CD4-positive, alpha-beta T cell treated with Interleukin-6 for 4 hours (primary cell): ENCODE measurements at regions not wholly inside any gene's neighbourhood (a gene's known extent, or its start where the extent isn't known, plus 50 kb on each side); places are given as distances from the start of the nearest gene placed in this dataset.
"Not testable (repeated sequence)": the region's sequence is repeated elsewhere in the genome, so short reads cannot be mapped to it uniquely, and the experiment has no call there.

ENCODE experiments used
- DNase-seq: peaks from one replicate; pipeline ENCODE4 v3.0.0-alpha.2; 2020; ENCODE audit warnings: mixed read lengths

- peak; percentile 39 for DNase-seq
Observed at GRCh38 chr14:106663805-106664410, 1137.5 kb downstream of the TMEM121 start.

- no peak for DNase-seq
Observed at GRCh38 chr14:106665814-106666213, 1139.4 kb downstream of the TMEM121 start.

GRCh38 chr14:106666341-106666740, 1140.0 kb downstream of the TMEM121 start:
- no peak for DNase-seq

- no peak for DNase-seq
Observed at GRCh38 chr14:106670011-106670410, 1143.6 kb downstream of the TMEM121 start.

- DNase-seq, result not testable (repeated sequence)
Observed at GRCh38 chr14:106674093-106674492, 1147.7 kb downstream of the TMEM121 start.

- DNase-seq, result peak; percentile 69
Observed at GRCh38 chr14:106674509-106675125, 1148.2 kb downstream of the TMEM121 start.

- not testable (repeated sequence) for DNase-seq
Observed at GRCh38 chr14:106675716-106676115, 1149.3 kb downstream of the TMEM121 start.

GRCh38 chr14:106679776-106680175, 1153.4 kb downstream of the TMEM121 start:
- DNase-seq, result no peak

- no peak for DNase-seq
Observed at GRCh38 chr14:106681161-106681560, 1154.8 kb downstream of the TMEM121 start.

GRCh38 chr14:106681568-106681967, 1155.2 kb downstream of the TMEM121 start:
- DNase-seq, result no peak

GRCh38 chr14:106683631-106684030, 1157.2 kb downstream of the TMEM121 start:
- no peak for DNase-seq

- DNase-seq, result no peak
Observed at GRCh38 chr14:106686533-106686932, 1160.2 kb downstream of the TMEM121 start.

- no peak for DNase-seq
Observed at GRCh38 chr14:106690333-106690891, 1164.0 kb downstream of the TMEM121 start.

- peak; percentile 56 for DNase-seq
Observed at GRCh38 chr14:106691601-106692291, 1165.4 kb downstream of the TMEM121 start.

- DNase-seq, result peak; percentile 55
Observed at GRCh38 chr14:106694638-106695393, 1168.4 kb downstream of the TMEM121 start.

GRCh38 chr14:106698620-106699267, 1172.4 kb downstream of the TMEM121 start:
- peak; percentile 53 for DNase-seq

GRCh38 chr14:106703651-106704050, 1177.3 kb downstream of the TMEM121 start:
- not testable (repeated sequence) for DNase-seq

- peak; percentile 15 for DNase-seq
Observed at GRCh38 chr14:106706488-106706887, 1180.1 kb downstream of the TMEM121 start.

- not testable (repeated sequence) for DNase-seq
Observed at GRCh38 chr14:106710187-106710586, 1183.8 kb downstream of the TMEM121 start.

- DNase-seq, result peak; percentile 10
Observed at GRCh38 chr14:106712513-106712912, 1186.1 kb downstream of the TMEM121 start.

- DNase-seq, result peak; percentile 26
Observed at GRCh38 chr14:106714446-106715428, 1188.4 kb downstream of the TMEM121 start.
